HG03432 (cell line): ENCODE measurements at regions not wholly inside any gene's neighbourhood (a gene's known extent, or its start where the extent isn't known, plus 50 kb on each side); places are given as distances from the start of the nearest gene placed in this dataset.

Experiments
- ATAC-seq: cut with Tn5 transposase; IDR thresholded peaks from one replicate; pipeline ENCODE4 v1.9.1; 2021; ENCODE audit warnings: mild to moderate bottlenecking, moderate library complexity; ENCODE audit not compliant: unreplicated experiment

- ATAC-seq, result no peak
Measured at GRCh38 chr22:47285981-47286380, 523.5 kb downstream of the TBC1D22A start.

- no peak for ATAC-seq
Measured at GRCh38 chr22:47284822-47285221, 522.4 kb downstream of the TBC1D22A start.

- no peak for ATAC-seq
Measured at GRCh38 chr22:47284360-47284759, 521.9 kb downstream of the TBC1D22A start.

- ATAC-seq, result no peak
Measured at GRCh38 chr22:47283616-47284270, 521.3 kb downstream of the TBC1D22A start.

- ATAC-seq, result no peak
Measured at GRCh38 chr22:47282851-47283250, 520.4 kb downstream of the TBC1D22A start.

- no peak for ATAC-seq
Measured at GRCh38 chr22:47282366-47282765, 519.9 kb downstream of the TBC1D22A start.

- no peak for ATAC-seq
Measured at GRCh38 chr22:47281126-47282106, 519.0 kb downstream of the TBC1D22A start.

- ATAC-seq, result no peak
Measured at GRCh38 chr22:47280301-47280700, 517.9 kb downstream of the TBC1D22A start.

GRCh38 chr22:47279746-47280145 is 517.3 kb downstream of the TBC1D22A start:
- no peak for ATAC-seq

- ATAC-seq, result no peak
Measured at GRCh38 chr22:47279337-47279736, 516.9 kb downstream of the TBC1D22A start.

- no peak for ATAC-seq
Measured at GRCh38 chr22:47278655-47279054, 516.2 kb downstream of the TBC1D22A start.

GRCh38 chr22:47277531-47277930 is 515.1 kb downstream of the TBC1D22A start:
- ATAC-seq, result no peak

- ATAC-seq, result no peak
Measured at GRCh38 chr22:47276991-47277390, 514.5 kb downstream of the TBC1D22A start.

- no peak for ATAC-seq
Measured at GRCh38 chr22:47276450-47276820, 514.0 kb downstream of the TBC1D22A start.

GRCh38 chr22:47275605-47276449 is 513.4 kb downstream of the TBC1D22A start:
- ATAC-seq, result no peak

- no peak for ATAC-seq
Measured at GRCh38 chr22:47274196-47274595, 511.7 kb downstream of the TBC1D22A start.

- ATAC-seq, result no peak
Measured at GRCh38 chr22:47270463-47271135, 508.1 kb downstream of the TBC1D22A start.

- ATAC-seq, result no peak
Measured at GRCh38 chr22:47269516-47270088, 507.2 kb downstream of the TBC1D22A start.

GRCh38 chr22:47267513-47268282 is 505.2 kb downstream of the TBC1D22A start:
- ATAC-seq, result no peak

- ATAC-seq, result no peak
Measured at GRCh38 chr22:47266329-47266728, 503.9 kb downstream of the TBC1D22A start.
